ENCODE measurements at regions not wholly inside any gene's neighbourhood (a gene's known extent, or its start where the extent isn't known, plus 50 kb on each side); places are given as distances from the start of the nearest gene placed in this dataset.

DNA sequence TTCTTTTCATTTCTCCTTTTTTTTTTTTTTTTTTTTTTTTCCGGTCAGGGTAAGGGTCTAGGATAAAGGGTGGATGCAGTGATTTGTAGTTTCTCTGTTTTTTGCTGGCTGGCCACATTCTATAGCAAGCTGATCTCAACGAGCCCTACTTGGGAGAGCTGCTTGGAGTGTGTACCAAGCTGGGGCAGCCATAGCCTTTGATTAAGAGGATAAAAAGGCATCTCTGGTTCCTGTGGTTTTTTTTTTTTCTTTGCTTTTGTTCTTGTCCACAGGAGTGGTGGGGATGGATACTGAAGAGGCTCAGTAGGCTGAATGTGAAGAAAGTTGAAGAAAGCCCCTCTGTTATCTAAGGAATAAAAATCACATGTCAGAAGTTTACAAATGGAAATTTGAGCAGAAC is 955.3 kb upstream of the WWC1 start:
- H3K27me3 ChIP-seq (replicated peaks; ENCODE audit: control insufficient read depth, insufficient read depth, low read length) = no peaks in the 10 kb centered on the region
- no peak for DNase-seq (ENCODE audit: extremely low read depth, insufficient read length)
- TF ChIP-seq, protein P1, sequence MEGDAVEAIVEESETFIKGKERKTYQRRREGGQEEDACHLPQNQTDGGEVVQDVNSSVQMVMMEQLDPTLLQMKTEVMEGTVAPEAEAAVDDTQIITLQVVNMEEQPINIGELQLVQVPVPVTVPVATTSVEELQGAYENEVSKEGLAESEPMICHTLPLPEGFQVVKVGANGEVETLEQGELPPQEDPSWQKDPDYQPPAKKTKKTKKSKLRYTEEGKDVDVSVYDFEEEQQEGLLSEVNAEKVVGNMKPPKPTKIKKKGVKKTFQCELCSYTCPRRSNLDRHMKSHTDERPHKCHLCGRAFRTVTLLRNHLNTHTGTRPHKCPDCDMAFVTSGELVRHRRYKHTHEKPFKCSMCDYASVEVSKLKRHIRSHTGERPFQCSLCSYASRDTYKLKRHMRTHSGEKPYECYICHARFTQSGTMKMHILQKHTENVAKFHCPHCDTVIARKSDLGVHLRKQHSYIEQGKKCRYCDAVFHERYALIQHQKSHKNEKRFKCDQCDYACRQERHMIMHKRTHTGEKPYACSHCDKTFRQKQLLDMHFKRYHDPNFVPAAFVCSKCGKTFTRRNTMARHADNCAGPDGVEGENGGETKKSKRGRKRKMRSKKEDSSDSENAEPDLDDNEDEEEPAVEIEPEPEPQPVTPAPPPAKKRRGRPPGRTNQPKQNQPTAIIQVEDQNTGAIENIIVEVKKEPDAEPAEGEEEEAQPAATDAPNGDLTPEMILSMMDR (IDR thresholded peaks at IDR 0.05; ENCODE audit: insufficient read depth, low read length, poor library complexity, severe bottlenecking) = no peak
- H3K4me3 ChIP-seq (replicated peaks; ENCODE audit: low read depth, low read length) = no peak overlapping the region
- no peaks in the 10 kb centered on the region for H3K36me3 ChIP-seq (ENCODE audit: control insufficient read depth, insufficient read depth, low read length)

DNA sequence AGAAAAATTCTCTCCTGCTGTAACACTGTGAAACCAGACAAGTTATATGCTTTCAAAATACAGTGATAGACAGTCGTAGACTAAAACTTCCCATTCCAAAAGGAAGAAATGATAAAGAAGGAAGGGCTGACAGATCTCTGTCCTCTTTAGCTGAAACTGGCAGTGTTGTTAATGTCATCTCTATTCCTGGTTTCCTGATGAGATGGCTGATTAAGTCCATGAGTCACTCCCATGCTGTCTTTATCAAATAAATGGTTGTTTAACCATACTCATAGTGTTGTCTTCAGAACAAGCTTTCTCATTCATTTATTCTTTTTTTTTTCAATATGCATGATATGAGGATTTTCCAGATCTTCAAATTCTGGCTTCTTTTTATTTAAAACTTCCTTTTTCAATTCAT is 952.2 kb upstream of the WWC1 start:
- Histone ChIP-seq H3K4me3 (replicated peaks; ENCODE audit: low read depth, low read length) (no peak overlapping the region), H3K36me3 (ENCODE audit: control insufficient read depth, insufficient read depth, low read length) (no peaks in the 10 kb centered on the region), H3K27me3 (replicated peaks; ENCODE audit: control insufficient read depth, insufficient read depth, low read length) (no peaks in the 10 kb centered on the region)
- TF ChIP-seq, protein P1 (IDR thresholded peaks at IDR 0.05; ENCODE audit: insufficient read depth, low read length, poor library complexity, severe bottlenecking) = no peak
- DNase-seq (ENCODE audit: extremely low read depth, insufficient read length) = no peak

GRCh38 chr5:167346461-167346860 is 945.0 kb upstream of the WWC1 start:
- no peaks in the 10 kb centered on the region for H3K27me3 ChIP-seq (replicated peaks; ENCODE audit: control insufficient read depth, insufficient read depth, low read length)
- no peak for DNase-seq (ENCODE audit: extremely low read depth, insufficient read length)
- TF ChIP-seq, protein P1 (IDR thresholded peaks at IDR 0.05; ENCODE audit: insufficient read depth, low read length, poor library complexity, severe bottlenecking) = no peak

GRCh38 chr5:167348251-167348926 is 943.1 kb upstream of the WWC1 start:
- TF ChIP-seq, protein P1 (IDR thresholded peaks at IDR 0.05; ENCODE audit: insufficient read depth, low read length, poor library complexity, severe bottlenecking) = no peak
- H3K36me3 ChIP-seq (ENCODE audit: control insufficient read depth, insufficient read depth, low read length) = no peaks in the 10 kb centered on the region
- no peak for DNase-seq (ENCODE audit: extremely low read depth, insufficient read length)
- no peak overlapping the region for H3K4me3 ChIP-seq (replicated peaks; ENCODE audit: low read depth, low read length)
- no peaks in the 10 kb centered on the region for H3K27me3 ChIP-seq (replicated peaks; ENCODE audit: control insufficient read depth, insufficient read depth, low read length)

More at GRCh38 chr5:167346461-167346860, 945.0 kb upstream of the WWC1 start:
- H3K4me3 ChIP-seq (replicated peaks; ENCODE audit: low read depth, low read length) = no peak overlapping the region
- no peaks in the 10 kb centered on the region for H3K36me3 ChIP-seq (ENCODE audit: control insufficient read depth, insufficient read depth, low read length)

- DNase-seq (ENCODE audit: extremely low read depth, insufficient read length) = no peak
- no peaks in the 10 kb centered on the region for H3K27me3 ChIP-seq (replicated peaks; ENCODE audit: control insufficient read depth, insufficient read depth, low read length)
- H3K4me3 ChIP-seq (replicated peaks; ENCODE audit: low read depth, low read length) = no peak overlapping the region
- no peaks in the 10 kb centered on the region for H3K36me3 ChIP-seq (ENCODE audit: control insufficient read depth, insufficient read depth, low read length)
- TF ChIP-seq, protein P1 (IDR thresholded peaks at IDR 0.05; ENCODE audit: insufficient read depth, low read length, poor library complexity, severe bottlenecking) = no peak
Observed at GRCh38 chr5:167348980-167349379, 942.5 kb upstream of the WWC1 start.

- DNase-seq (ENCODE audit: extremely low read depth, insufficient read length) = no peak
- H3K4me3 ChIP-seq (replicated peaks; ENCODE audit: low read depth, low read length) = no peak overlapping the region
- TF ChIP-seq, protein P1 (IDR thresholded peaks at IDR 0.05; ENCODE audit: insufficient read depth, low read length, poor library complexity, severe bottlenecking) = no peak
Observed at GRCh38 chr5:167351316-167351715, 940.1 kb upstream of the WWC1 start.

More at GRCh38 chr5:167351316-167351715, 940.1 kb upstream of the WWC1 start:
- H3K36me3 ChIP-seq (ENCODE audit: control insufficient read depth, insufficient read depth, low read length) = no peaks in the 10 kb centered on the region
- H3K27me3 ChIP-seq (replicated peaks; ENCODE audit: control insufficient read depth, insufficient read depth, low read length) = no peaks in the 10 kb centered on the region
